CD4-positive, alpha-beta T cell (primary cell): ENCODE measurements at regions not wholly inside any gene's neighbourhood (a gene's known extent, or its start where the extent isn't known, plus 50 kb on each side); places are given as distances from the start of the nearest gene placed in this dataset.

ENCODE experiments used
- ATAC-seq: fragments of 200-7000 bp; cut with Tn5 transposase; one replicate; pipeline ENCODE4 v1.10.0; 2022; ENCODE audit warnings: mild to moderate bottlenecking; ENCODE audit not compliant: poor library complexity
- CTCF ChIA-PET: fragments of 350-600 bp; sonication (Branson Sonifier 250); formaldehyde crosslinking; loops from one replicate; lab custom pipeline; 2021; ENCODE audit warnings: antibody characterized with exemption, inconsistent platforms; lab: Charles Lee
- POLR2A ChIA-PET: fragments of 350-600 bp; sonication (Branson Sonifier 250); formaldehyde crosslinking; loops from one replicate; lab custom pipeline; 2021; ENCODE audit warnings: antibody characterized with exemption, inconsistent platforms; lab: Charles Lee
- DNase-seq, 14 experiments: peaks; one replicate each; pipeline ENCODE4 v3.0.0-alpha.2; 2013 to 2020; ENCODE audit warnings: mixed read lengths in 2 of 14
- H3K27ac ChIP-seq, 2 donors: one replicate each; pipeline versions ENCODE4 v1.5.1 to v1.7.0; 2013; ENCODE audit warnings: low read length in 2 of 2, low read depth in 1 of 2, mild to moderate bottlenecking in 1 of 2
- H3K27me3 ChIP-seq, 2 experiments: 1 replicate in 1 of 2; 2 replicates in 1 of 2; pipeline versions ENCODE4 v1.6.1 to v1.7.0; 2013; ENCODE audit warnings: low read length in 2 of 2, control low read depth in 1 of 2, mild to moderate bottlenecking in 1 of 2, moderate library complexity in 1 of 2; ENCODE audit not compliant: insufficient read depth in 2 of 2, control insufficient read depth in 1 of 2
- H3K36me3 ChIP-seq: one replicate; pipeline ENCODE4 v1.6.1; 2013; ENCODE audit warnings: low read length, control low read depth; ENCODE audit not compliant: insufficient read depth
- H3K4me1 ChIP-seq: one replicate; pipeline ENCODE4 v1.6.1; 2013; ENCODE audit warnings: low read length, control low read depth; ENCODE audit not compliant: insufficient read depth
- H3K4me3 ChIP-seq: one replicate; pipeline ENCODE4 v1.5.1; 2013; ENCODE audit warnings: mild to moderate bottlenecking, low read length, moderate library complexity
- H3K9me3 ChIP-seq, 2 experiments: 1 replicate in 1 of 2; 2 replicates in 1 of 2; pipeline versions ENCODE4 v1.6.1 to v1.7.0; 2013; ENCODE audit warnings: low read length in 2 of 2, mild to moderate bottlenecking in 2 of 2, control low read depth in 1 of 2, moderate library complexity in 1 of 2; ENCODE audit not compliant: control insufficient read depth in 1 of 2, insufficient read depth in 1 of 2
- H3K27ac Mint-ChIP-seq: one replicate; pipeline ENCODE4 v1.8.0; 2020; ENCODE audit warnings: mixed read lengths
- H3K27me3 Mint-ChIP-seq: one replicate; pipeline ENCODE4 v1.8.0; 2021; ENCODE audit warnings: mixed read lengths
- H3K36me3 Mint-ChIP-seq: one replicate; pipeline ENCODE4 v1.8.0; 2021; ENCODE audit warnings: low read depth, mixed read lengths
- H3K4me1 Mint-ChIP-seq: one replicate; pipeline ENCODE4 v1.8.0; 2021; ENCODE audit warnings: low read depth, mixed read lengths
- H3K4me3 Mint-ChIP-seq: one replicate; pipeline ENCODE4 v1.8.0; 2020; ENCODE audit warnings: mild to moderate bottlenecking, mixed read lengths
- H3K9me3 Mint-ChIP-seq: one replicate; pipeline ENCODE4 v1.8.0; 2020; ENCODE audit warnings: mixed read lengths
- intact Hi-C, 2 experiments: fragments of 100-400 bp; cut with DNase I in 1 of 2; cut with micrococcal nuclease in 1 of 2; formaldehyde crosslinking; loops; one replicate each; pipeline versions ENCODE4 v1.15.1 to v1.9.0; 2023 to 2025; cut with DNase I, micrococcal nuclease
- TF ChIP-seq, protein P1 (sequence below): fragments of 200-600 bp; IDR thresholded peaks from one replicate; pipeline ENCODE4 v1.8.0; 2022; ENCODE audit warnings: antibody characterized with exemption, mild to moderate bottlenecking

GRCh38 chr6:82702574-82702973 is 339.0 kb downstream of the TPBG start:
- H3K4me3 ChIP-seq, result no peak overlapping the region
- H3K27me3 Mint-ChIP-seq, result no peaks in the 10 kb centered on the region
- DNase-seq (no peak), ATAC-seq (no peak)
- no peaks in the 10 kb centered on the region for H3K27me3 ChIP-seq
- H3K4me1 Mint-ChIP-seq, result no peaks in the 10 kb centered on the region
- H3K9me3 Mint-ChIP-seq, result peaks cover 12% of the 10 kb centered on the region
- no peaks in the 10 kb centered on the region for H3K36me3 ChIP-seq
- H3K36me3 Mint-ChIP-seq, result no peaks in the 10 kb centered on the region
- H3K9me3 ChIP-seq, result peaks cover 0 to 4% of the 10 kb centered on the region in 2 experiments
- H3K4me1 ChIP-seq, result no peaks in the 10 kb centered on the region
- CTCF ChIA-PET, result no interaction called here
- intact Hi-C loops, result no loop called here
- no peak overlapping the region for H3K4me3 Mint-ChIP-seq
- TF ChIP-seq, protein P1, sequence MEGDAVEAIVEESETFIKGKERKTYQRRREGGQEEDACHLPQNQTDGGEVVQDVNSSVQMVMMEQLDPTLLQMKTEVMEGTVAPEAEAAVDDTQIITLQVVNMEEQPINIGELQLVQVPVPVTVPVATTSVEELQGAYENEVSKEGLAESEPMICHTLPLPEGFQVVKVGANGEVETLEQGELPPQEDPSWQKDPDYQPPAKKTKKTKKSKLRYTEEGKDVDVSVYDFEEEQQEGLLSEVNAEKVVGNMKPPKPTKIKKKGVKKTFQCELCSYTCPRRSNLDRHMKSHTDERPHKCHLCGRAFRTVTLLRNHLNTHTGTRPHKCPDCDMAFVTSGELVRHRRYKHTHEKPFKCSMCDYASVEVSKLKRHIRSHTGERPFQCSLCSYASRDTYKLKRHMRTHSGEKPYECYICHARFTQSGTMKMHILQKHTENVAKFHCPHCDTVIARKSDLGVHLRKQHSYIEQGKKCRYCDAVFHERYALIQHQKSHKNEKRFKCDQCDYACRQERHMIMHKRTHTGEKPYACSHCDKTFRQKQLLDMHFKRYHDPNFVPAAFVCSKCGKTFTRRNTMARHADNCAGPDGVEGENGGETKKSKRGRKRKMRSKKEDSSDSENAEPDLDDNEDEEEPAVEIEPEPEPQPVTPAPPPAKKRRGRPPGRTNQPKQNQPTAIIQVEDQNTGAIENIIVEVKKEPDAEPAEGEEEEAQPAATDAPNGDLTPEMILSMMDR, result no peak
- no peak overlapping the region for H3K27ac ChIP-seq
- no peak overlapping the region for H3K27ac Mint-ChIP-seq
- POLR2A ChIA-PET, result no interaction called here

GRCh38 chr6:82703230-82703629 is 339.6 kb downstream of the TPBG start:
- POLR2A ChIA-PET, result no interaction called here
- H3K4me3 ChIP-seq, result no peak overlapping the region

GRCh38 chr6:82704045-82704444 is 340.4 kb downstream of the TPBG start:
- Mint-ChIP-seq H3K27me3 (no peaks in the 10 kb centered on the region), H3K9me3 (peaks cover 12% of the 10 kb centered on the region), H3K36me3 (no peaks in the 10 kb centered on the region), H3K4me1 (no peaks in the 10 kb centered on the region), H3K27ac (no peak overlapping the region), H3K4me3 (no peak overlapping the region)
- TF ChIP-seq, protein P1, result no peak
- Histone ChIP-seq H3K27me3 (no peaks in the 10 kb centered on the region), H3K27ac (no peak overlapping the region), H3K9me3 (peaks cover 0 to 4% of the 10 kb centered on the region in 2 experiments), H3K4me3 (no peak overlapping the region), H3K36me3 (no peaks in the 10 kb centered on the region), H3K4me1 (no peaks in the 10 kb centered on the region)
- ATAC-seq (no peak), DNase-seq (no peak)
- intact Hi-C loops, result no loop called here
- ChIA-PET CTCF (no interaction called here), POLR2A (no interaction called here)

More at GRCh38 chr6:82703230-82703629, 339.6 kb downstream of the TPBG start:
- Histone ChIP-seq H3K4me1 (no peaks in the 10 kb centered on the region), H3K9me3 (peaks cover 0 to 4% of the 10 kb centered on the region in 2 experiments), H3K27ac (no peak overlapping the region), H3K27me3 (no peaks in the 10 kb centered on the region), H3K36me3 (no peaks in the 10 kb centered on the region)
- Mint-ChIP-seq H3K9me3 (peaks cover 12% of the 10 kb centered on the region), H3K36me3 (no peaks in the 10 kb centered on the region), H3K4me3 (no peak overlapping the region), H3K27me3 (no peaks in the 10 kb centered on the region), H3K4me1 (no peaks in the 10 kb centered on the region), H3K27ac (no peak overlapping the region)
- no peak for DNase-seq
- intact Hi-C loops, result no loop called here
- TF ChIP-seq, protein P1, result no peak
- ATAC-seq, result no peak
- CTCF ChIA-PET, result no interaction called here
